ENCODE measurements at regions not wholly inside any gene's neighbourhood (a gene's known extent, or its start where the extent isn't known, plus 50 kb on each side); places are given as distances from the start of the nearest gene placed in this dataset.

DNA sequence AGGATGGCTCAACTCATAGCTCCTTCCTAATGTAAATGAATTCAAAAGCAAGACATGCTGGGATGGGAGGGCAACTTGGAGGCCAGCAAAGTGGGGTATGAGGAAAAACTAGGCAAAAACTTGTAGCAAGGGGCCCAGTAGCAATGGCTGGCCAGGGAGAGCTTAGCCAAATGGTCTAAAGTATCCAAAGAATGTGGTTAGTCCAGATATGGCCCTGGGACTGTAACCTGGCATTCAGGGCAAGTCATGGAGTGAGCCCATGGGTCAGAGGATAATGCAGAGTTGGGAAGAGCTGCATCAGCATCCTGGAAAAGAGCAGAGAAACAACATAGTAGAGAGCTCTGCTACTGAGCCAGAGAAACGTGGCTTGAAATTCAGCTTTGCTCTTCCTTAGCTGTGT, 191.7 kb downstream of the SUCLA2 start:
- H3K27ac ChIP-seq, result no peak overlapping the region
- no peaks in the 10 kb centered on the region for H3K36me3 ChIP-seq
- ATAC-seq (no peak), DNase-seq (no peak)
- H3K4me1 ChIP-seq, result no peaks in the 10 kb centered on the region
- no peaks in the 10 kb centered on the region for H3K9me3 ChIP-seq
- WGBS, 4 donors, result 52 to 62% (median 58%) methylated on average over 1 of the region's 1 CpG
- TF ChIP-seq POLR2A (IDR thresholded peaks at IDR 0.05), result no peak
- TF ChIP-seq, protein P1, sequence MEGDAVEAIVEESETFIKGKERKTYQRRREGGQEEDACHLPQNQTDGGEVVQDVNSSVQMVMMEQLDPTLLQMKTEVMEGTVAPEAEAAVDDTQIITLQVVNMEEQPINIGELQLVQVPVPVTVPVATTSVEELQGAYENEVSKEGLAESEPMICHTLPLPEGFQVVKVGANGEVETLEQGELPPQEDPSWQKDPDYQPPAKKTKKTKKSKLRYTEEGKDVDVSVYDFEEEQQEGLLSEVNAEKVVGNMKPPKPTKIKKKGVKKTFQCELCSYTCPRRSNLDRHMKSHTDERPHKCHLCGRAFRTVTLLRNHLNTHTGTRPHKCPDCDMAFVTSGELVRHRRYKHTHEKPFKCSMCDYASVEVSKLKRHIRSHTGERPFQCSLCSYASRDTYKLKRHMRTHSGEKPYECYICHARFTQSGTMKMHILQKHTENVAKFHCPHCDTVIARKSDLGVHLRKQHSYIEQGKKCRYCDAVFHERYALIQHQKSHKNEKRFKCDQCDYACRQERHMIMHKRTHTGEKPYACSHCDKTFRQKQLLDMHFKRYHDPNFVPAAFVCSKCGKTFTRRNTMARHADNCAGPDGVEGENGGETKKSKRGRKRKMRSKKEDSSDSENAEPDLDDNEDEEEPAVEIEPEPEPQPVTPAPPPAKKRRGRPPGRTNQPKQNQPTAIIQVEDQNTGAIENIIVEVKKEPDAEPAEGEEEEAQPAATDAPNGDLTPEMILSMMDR (IDR thresholded peaks at IDR 0.05), result no peak
- no peak overlapping the region for H3K4me3 ChIP-seq
- no peaks in the 10 kb centered on the region for H3K27me3 ChIP-seq
- intact Hi-C loops (cut with DNase I), result no loop called here

DNA sequence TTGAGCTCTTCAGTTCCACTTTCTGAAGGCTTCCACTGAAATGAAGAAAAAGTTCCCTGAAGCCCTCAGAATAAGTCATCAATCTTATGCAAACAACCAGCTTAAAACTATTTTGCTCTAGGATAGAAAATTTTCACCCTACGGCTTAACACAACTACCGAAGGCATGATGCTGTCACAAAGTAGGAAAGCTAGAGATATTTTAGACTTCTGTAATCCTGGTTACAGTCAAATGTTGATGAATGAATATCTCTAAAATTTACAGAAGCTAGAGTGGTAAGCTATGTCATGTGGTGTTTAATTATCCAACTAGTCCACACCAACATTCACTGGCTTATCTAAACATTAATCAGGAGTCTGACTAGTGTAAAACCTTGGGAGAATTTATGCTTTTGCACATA, 197.9 kb downstream of the SUCLA2 start:
- H3K4me3 ChIP-seq, result no peak overlapping the region
- H3K27ac ChIP-seq, result no peak overlapping the region
- H3K36me3 ChIP-seq, result no peaks in the 10 kb centered on the region
- ATAC-seq, result no peak
- H3K9me3 ChIP-seq, result peaks cover 0 to 5% (median 0%) of the 10 kb centered on the region in 12 donors
- 96 to 99% (median 96%) methylated on average over 2 of the region's 2 CpGs for WGBS, 4 donors
- intact Hi-C loops (cut with DNase I), result no loop called here
- H3K4me1 ChIP-seq, result no peaks in the 10 kb centered on the region
- no peaks in the 10 kb centered on the region for H3K27me3 ChIP-seq
- DNase-seq, result no peak
- no peak for TF ChIP-seq POLR2A (IDR thresholded peaks at IDR 0.05)
- TF ChIP-seq, protein P1 (IDR thresholded peaks at IDR 0.05), result no peak

DNA sequence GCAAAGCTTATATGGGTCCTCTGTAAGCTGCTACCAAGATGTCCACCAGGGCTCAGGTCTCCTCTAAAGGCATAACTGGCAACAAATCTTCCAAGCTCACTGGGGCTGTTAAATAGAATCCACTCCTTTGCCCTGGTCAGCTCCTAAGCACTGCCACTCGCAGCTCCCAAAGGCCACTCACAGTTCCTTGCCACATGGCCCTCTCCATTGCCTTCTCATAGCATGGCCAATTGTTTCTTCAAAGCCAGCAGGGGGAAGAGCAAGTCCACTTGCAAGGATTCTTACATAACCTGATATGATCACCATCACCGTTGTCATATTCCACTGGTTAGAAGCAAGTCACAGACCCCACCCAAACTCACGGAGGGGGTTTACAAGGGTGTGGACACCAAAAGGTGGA, 199.5 kb downstream of the SUCLA2 start:
- H3K4me3 ChIP-seq, result no peak overlapping the region
- TF ChIP-seq POLR2A (IDR thresholded peaks at IDR 0.05), result no peak
- TF ChIP-seq, protein P1 (IDR thresholded peaks at IDR 0.05), result no peak
- H3K27me3 ChIP-seq, result no peaks in the 10 kb centered on the region
- intact Hi-C loops (cut with DNase I), result no loop called here
- no peak overlapping the region for H3K27ac ChIP-seq
- no peaks in the 10 kb centered on the region for H3K36me3 ChIP-seq
- WGBS, 4 donors, result 81 to 98% (median 94%) methylated on average over 3 of the region's 3 CpGs
- no peaks in the 10 kb centered on the region for H3K4me1 ChIP-seq
- no peak for ATAC-seq
- DNase-seq, result no peak
- peaks cover 0 to 5% (median 0%) of the 10 kb centered on the region in 12 donors for H3K9me3 ChIP-seq

DNA sequence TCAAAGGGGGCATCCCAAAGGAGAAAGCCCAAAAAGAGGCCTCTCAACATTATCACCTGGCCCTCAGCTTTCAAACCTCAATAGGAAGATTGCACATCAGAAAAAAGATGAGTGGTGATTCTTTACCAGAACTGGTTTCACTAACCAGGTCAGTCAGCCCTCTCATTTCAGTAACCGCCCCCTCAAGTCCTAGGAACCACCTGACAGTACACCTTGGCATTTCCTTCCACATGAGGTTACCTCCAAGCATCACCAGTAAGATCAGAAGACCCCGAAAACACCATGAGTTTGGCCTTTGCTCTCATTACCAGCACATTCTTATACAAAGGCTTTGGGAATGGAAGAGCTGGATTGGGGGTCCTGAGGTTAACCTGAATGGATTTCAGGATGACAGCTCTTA, 200.5 kb downstream of the SUCLA2 start:
- Histone ChIP-seq H3K9me3 (peaks cover 0 to 5% (median 0%) of the 10 kb centered on the region in 12 donors), H3K36me3 (no peaks in the 10 kb centered on the region), H3K4me1 (no peaks in the 10 kb centered on the region), H3K27me3 (no peaks in the 10 kb centered on the region), H3K4me3 (no peak overlapping the region), H3K27ac (no peak overlapping the region)
- 85 to 91% (median 87%) methylated on average over 2 of the region's 2 CpGs for WGBS, 4 donors
- no peak for DNase-seq
- intact Hi-C loops (cut with DNase I), result no loop called here
- no peak for TF ChIP-seq POLR2A (IDR thresholded peaks at IDR 0.05)
- TF ChIP-seq, protein P1 (IDR thresholded peaks at IDR 0.05), result no peak
- no peak for ATAC-seq

All from heart left ventricle (tissue), 16 donors.